IMR-90 (cell line): ENCODE measurements at regions not wholly inside any gene's neighbourhood (a gene's known extent, or its start where the extent isn't known, plus 50 kb on each side); places are given as distances from the start of the nearest gene placed in this dataset.

Source experiments
- ATAC-seq: fragments of 200-7000 bp; cut with Tn5 transposase; 2 replicates; pipeline ENCODE4 v1.9.1; 2020; ENCODE audit warnings: low read depth, mild to moderate bottlenecking, moderate library complexity
- BruUV-seq: library from RNA; stranded (reverse); fragments of 400-500 nt; replicated peaks from 2 replicates; lab custom pipeline; 2021; lab: Mats Ljungman, UMichigan
- CTCF ChIA-PET: fragments of 300-600 bp; formaldehyde crosslinking; extraction: SDS; loops from one replicate; lab custom pipeline; 2021; ENCODE audit warnings: antibody characterized with exemption; lab: Yijun Ruan, JAX
- POLR2A ChIA-PET: fragments of 300-600 bp; sonication (Branson Sonifier 250); formaldehyde crosslinking; loops from one replicate; lab custom pipeline; 2022; ENCODE audit warnings: antibody characterized with exemption; ENCODE audit not compliant: unreplicated experiment; lab: Charles Lee
- DNase-seq: peaks from one replicate; pipeline ENCODE4 v3.0.0; 2013
- H2AFZ ChIP-seq: replicated peaks from 2 replicates; pipeline ENCODE3; 2013; ENCODE audit warnings: low read length, mild to moderate bottlenecking; ENCODE audit not compliant: poor library complexity
- H2AK5ac ChIP-seq: 2 replicates; pipeline ENCODE4 v1.6.1; 2013; ENCODE audit warnings: low read depth, low read length, inconsistent platforms
- H2AK9ac ChIP-seq: replicated peaks from 2 replicates; pipeline ENCODE3; 2013; ENCODE audit warnings: mild to moderate bottlenecking, low read depth, low read length, moderate library complexity; ENCODE audit not compliant: poor library complexity
- H2BK120ac ChIP-seq: 2 replicates; pipeline ENCODE4 v1.6.1; 2013; ENCODE audit warnings: low read depth, low read length, inconsistent platforms
- H2BK15ac ChIP-seq: 3 replicates; pipeline ENCODE4 v1.6.1; 2013; ENCODE audit warnings: low read depth, low read length, inconsistent platforms
- H2BK20ac ChIP-seq: 2 replicates; pipeline ENCODE4 v1.6.1; 2013; ENCODE audit warnings: low read depth, mild to moderate bottlenecking, inconsistent platforms, low read length, moderate library complexity
- H2BK5ac ChIP-seq: 2 replicates; pipeline ENCODE4 v1.6.1; 2013; ENCODE audit warnings: mild to moderate bottlenecking, low read depth, low read length, inconsistent platforms; ENCODE audit not compliant: poor library complexity, severe bottlenecking
- H3K14ac ChIP-seq: replicated peaks from 2 replicates; pipeline ENCODE4 v1.6.1; 2013; ENCODE audit warnings: low read depth, low read length, inconsistent platforms
- H3K18ac ChIP-seq: 2 replicates; pipeline ENCODE4 v1.6.1; 2013; ENCODE audit warnings: low read depth, low read length, control low read depth
- H3K23ac ChIP-seq: 2 replicates; pipeline ENCODE4 v1.6.1; 2013; ENCODE audit warnings: low read depth, low read length, inconsistent platforms
- H3K27ac ChIP-seq: 2 replicates; pipeline ENCODE4 v1.5.1; 2013; ENCODE audit warnings: mild to moderate bottlenecking, control low read depth, low read length; ENCODE audit not compliant: insufficient read depth
- H3K27me3 ChIP-seq: 2 replicates; pipeline ENCODE4 v1.6.1; 2013; ENCODE audit warnings: low read length; ENCODE audit not compliant: control insufficient read depth, insufficient read depth
- H3K36me3 ChIP-seq: 2 replicates; pipeline ENCODE4 v1.6.1; 2013; ENCODE audit warnings: low read length, mixed read lengths; ENCODE audit not compliant: control insufficient read depth, insufficient read depth
- H3K4ac ChIP-seq: 2 replicates; pipeline ENCODE4 v1.6.1; 2013; ENCODE audit warnings: low read depth, low read length, inconsistent platforms
- H3K4me1 ChIP-seq: 2 replicates; pipeline ENCODE4 v1.6.1; 2013; ENCODE audit warnings: low read length, mixed read lengths; ENCODE audit not compliant: control insufficient read depth, insufficient read depth
- H3K4me2 ChIP-seq: 2 replicates; pipeline ENCODE4 v1.6.1; 2013; ENCODE audit warnings: low read depth, mild to moderate bottlenecking, control low read depth, low read length, moderate library complexity
- H3K4me3 ChIP-seq: 2 replicates; pipeline ENCODE4 v1.5.1; 2013; ENCODE audit warnings: low read depth, mild to moderate bottlenecking, control low read depth, low read length, moderate library complexity; ENCODE audit not compliant: insufficient read depth
- H3K56ac ChIP-seq: 2 replicates; pipeline ENCODE4 v1.6.1; 2013; ENCODE audit warnings: low read length, inconsistent platforms; ENCODE audit not compliant: insufficient read depth; ENCODE audit errors: extremely low read depth
- H3K79me1 ChIP-seq, 2 experiments: 2 replicates each; pipeline ENCODE4 v1.6.1; 2013; ENCODE audit warnings: low read length in 2 of 2, inconsistent platforms in 1 of 2, low read depth in 1 of 2
- H3K9ac ChIP-seq: 2 replicates; pipeline ENCODE4 v1.6.1; 2013; ENCODE audit warnings: low read depth, low read length, control low read depth
- H3K9me1 ChIP-seq: 2 replicates; pipeline ENCODE4 v1.6.1; 2013; ENCODE audit warnings: low read length, inconsistent platforms; ENCODE audit not compliant: insufficient read depth
- H3K9me3 ChIP-seq: 2 replicates; pipeline ENCODE4 v1.6.1; 2013; ENCODE audit warnings: low read length; ENCODE audit not compliant: control insufficient read depth, insufficient read depth
- H4K20me1 ChIP-seq: 2 replicates; pipeline ENCODE4 v1.6.1; 2013; ENCODE audit warnings: low read length, inconsistent platforms; ENCODE audit not compliant: insufficient read depth
- H4K5ac ChIP-seq: 2 replicates; pipeline ENCODE4 v1.6.1; 2013; ENCODE audit warnings: mild to moderate bottlenecking, low read depth, low read length, control low read depth
- H4K8ac ChIP-seq, 2 experiments: 2 replicates each; pipeline ENCODE4 v1.6.1; 2013; ENCODE audit warnings: low read depth in 2 of 2, low read length in 2 of 2, control low read depth in 1 of 2, inconsistent platforms in 1 of 2
- H4K91ac ChIP-seq: 2 replicates; pipeline ENCODE4 v1.6.1; 2013; ENCODE audit warnings: low read depth, low read length, inconsistent platforms; ENCODE audit not compliant: insufficient read depth
- BHLHE40 ChIP-seq: fragments of 150-350 bp; IDR thresholded peaks from 2 replicates; pipeline ENCODE4 v1.6.1; 2016; ENCODE audit warnings: mild to moderate bottlenecking, low read depth, low read length
- CEBPB ChIP-seq: IDR thresholded peaks from 2 replicates; pipeline ENCODE4 v1.6.1; 2012; ENCODE audit warnings: low read depth, low read length, improper control_type of control experiment
- SMC3 ChIP-seq: fragments of 150-350 bp; IDR thresholded peaks from 2 replicates; pipeline ENCODE4 v1.6.1; 2016; ENCODE audit warnings: low read depth, mild to moderate bottlenecking, antibody characterized with exemption, low read length, moderate library complexity
- USF2 ChIP-seq: fragments of 150-350 bp; IDR thresholded peaks from 2 replicates; pipeline ENCODE4 v1.6.1; 2017; ENCODE audit warnings: mild to moderate bottlenecking, antibody characterized with exemption, low read length, low read depth
- WGBS, 2 experiments: methylation state at CpG; one replicate each; pipeline versions ENCODE4 v1.1.5 to v1.1.7; 2013; ENCODE audit warnings: missing lambda C conversion rate in 2 of 2; ENCODE audit not compliant: insufficient read length in 1 of 2; ENCODE audit errors: extremely low coverage in 2 of 2; 5-methylcytosine and 5-hydroxymethylcytosine counted together
- dilution Hi-C: fragments of 300-500 bp; cut with HindIII; formaldehyde crosslinking; loops from one replicate; pipeline ENCODE4 v1.14.3; 2018; ENCODE audit warnings: low sequenced_read_pairs; ENCODE audit not compliant: unreplicated experiment
- in situ Hi-C: fragments of 300-500 bp; cut with MboI; formaldehyde crosslinking; loops from 3 replicates; pipeline ENCODE4 v1.14.3; 2019; ENCODE audit warnings: low sequenced_read_pairs, inconsistent platforms, mixed read lengths
- intact Hi-C: fragments of 100-400 bp; cut with micrococcal nuclease; formaldehyde crosslinking; loops from 2 replicates; pipeline ENCODE4 v1.10.0; 2022

DNA sequence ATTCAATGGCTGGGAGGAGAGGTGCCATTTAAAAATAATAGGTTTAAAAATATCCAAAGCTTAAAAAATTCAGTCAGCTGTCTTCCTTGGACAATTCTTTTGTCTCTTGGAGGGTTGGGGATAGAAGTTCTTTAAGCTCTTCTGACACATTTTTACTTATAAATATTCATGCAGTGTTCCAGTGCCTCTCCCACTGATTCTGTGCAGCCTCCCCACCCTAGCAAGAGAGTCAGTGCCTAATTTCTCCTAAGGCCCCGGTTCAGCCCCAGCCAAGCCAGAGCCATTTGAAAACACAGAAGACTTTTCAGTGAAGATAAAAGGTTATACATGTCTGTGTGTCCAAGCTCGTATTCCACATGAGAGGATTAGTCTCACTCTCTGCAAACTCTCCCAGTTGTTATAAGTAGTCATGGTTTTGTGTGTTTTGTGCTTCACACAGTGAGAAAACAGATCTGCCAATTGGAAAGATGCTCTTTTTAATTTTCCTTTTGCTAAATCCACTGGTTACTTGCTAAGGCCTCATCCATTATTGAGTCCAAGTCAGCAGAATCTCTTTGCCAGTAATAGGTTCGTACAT lies 141.3 kb downstream of the CD47 start:
- H2AK9ac ChIP-seq: no peak overlapping the region
- no peak overlapping the region for H3K14ac ChIP-seq
- BruUV-seq: no TSS peak
- no peaks in the 10 kb centered on the region for H4K20me1 ChIP-seq
- H2BK120ac ChIP-seq: no peak overlapping the region
- no CpG with 5 or more reads among the region's 3 CpGs for WGBS, 2 experiments
- H4K8ac ChIP-seq: no peak overlapping the region
- dilution Hi-C loops (no loop called here), intact Hi-C loops (no loop called here), in situ Hi-C loops (no loop called here)
- no peaks in the 10 kb centered on the region for H3K36me3 ChIP-seq
- CTCF ChIA-PET: no interaction called here
- TF ChIP-seq USF2: no peak
- TF ChIP-seq BHLHE40: no peak
- no peak for TF ChIP-seq CEBPB
- no peak for TF ChIP-seq SMC3
- no peak overlapping the region for H3K4me3 ChIP-seq
- no peaks in the 10 kb centered on the region for H3K9me1 ChIP-seq
- H3K56ac ChIP-seq: no peak overlapping the region
- H3K23ac ChIP-seq: no peak overlapping the region
- H2AFZ ChIP-seq: no peak overlapping the region
- no peak overlapping the region for H3K4me2 ChIP-seq
- peaks cover 2% of the 10 kb centered on the region for H3K27me3 ChIP-seq
- no peak overlapping the region for H3K27ac ChIP-seq
- POLR2A ChIA-PET: no interaction called here
- H4K5ac ChIP-seq: no peak overlapping the region
- no peak overlapping the region for H4K91ac ChIP-seq
- no peaks in the 10 kb centered on the region for H3K9me3 ChIP-seq
- H2BK20ac ChIP-seq: no peak overlapping the region
- ATAC-seq (no peak), DNase-seq (no peak)
- no peak overlapping the region for H2AK5ac ChIP-seq
- no peaks in the 10 kb centered on the region for H3K79me1 ChIP-seq
- no peak overlapping the region for H3K4ac ChIP-seq
- no peak overlapping the region for H3K9ac ChIP-seq
- no peak overlapping the region for H2BK15ac ChIP-seq
- H3K4me1 ChIP-seq: no peaks in the 10 kb centered on the region
- H2BK5ac ChIP-seq: no peak overlapping the region
- no peak overlapping the region for H3K18ac ChIP-seq
